HEK293T (cell line): ENCODE measurements at regions not wholly inside any gene's neighbourhood (a gene's known extent, or its start where the extent isn't known, plus 50 kb on each side); places are given as distances from the start of the nearest gene placed in this dataset.

Experiments used
- FOXK2 ChIP-seq: fragments of 450-650 bp; IDR thresholded peaks from 2 replicates; pipeline ENCODE4 v1.6.1; 2016; ENCODE audit warnings: mild to moderate bottlenecking
- SP1 ChIP-seq: fragments of 450-650 bp; IDR thresholded peaks from 2 replicates; pipeline ENCODE4 v1.6.1; 2017

GRCh38 chr11:30153008-30153407, 77.8 kb upstream of the FSHB start:
- TF ChIP-seq FOXK2 (no peak), SP1 (no peak)
